ENCODE measurements at regions not wholly inside any gene's neighbourhood (a gene's known extent, or its start where the extent isn't known, plus 50 kb on each side); places are given as distances from the start of the nearest gene placed in this dataset.
"Not testable (repeated sequence)": the region's sequence is repeated elsewhere in the genome, so short reads cannot be mapped to it uniquely, and the experiment has no call there.

DNA sequence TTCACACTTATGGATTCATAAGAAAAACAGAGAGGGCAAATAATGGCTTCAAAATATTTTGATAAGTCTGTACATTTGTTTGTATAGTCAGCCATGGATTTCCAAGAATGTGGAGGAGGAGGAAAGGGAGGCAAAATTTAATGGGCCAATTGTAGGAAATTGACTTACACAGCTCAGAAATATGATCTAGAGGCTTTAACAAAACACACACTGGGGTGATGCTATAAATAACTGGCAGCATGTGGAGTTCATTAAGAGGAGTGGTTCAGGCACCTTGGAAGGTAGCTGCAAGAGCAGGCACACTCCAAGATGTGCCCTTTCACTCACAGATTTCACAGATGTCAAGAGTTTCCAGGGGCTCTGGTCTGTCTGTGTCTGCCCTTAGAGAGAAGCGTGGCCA is 193.4 kb upstream of the RASGRP1 start:
- ATAC-seq (ENCODE audit: poor library complexity), result no peak
- DNase-seq, result no peak
- intact Hi-C loops (cut with DNase I), result no loop called here

DNA sequence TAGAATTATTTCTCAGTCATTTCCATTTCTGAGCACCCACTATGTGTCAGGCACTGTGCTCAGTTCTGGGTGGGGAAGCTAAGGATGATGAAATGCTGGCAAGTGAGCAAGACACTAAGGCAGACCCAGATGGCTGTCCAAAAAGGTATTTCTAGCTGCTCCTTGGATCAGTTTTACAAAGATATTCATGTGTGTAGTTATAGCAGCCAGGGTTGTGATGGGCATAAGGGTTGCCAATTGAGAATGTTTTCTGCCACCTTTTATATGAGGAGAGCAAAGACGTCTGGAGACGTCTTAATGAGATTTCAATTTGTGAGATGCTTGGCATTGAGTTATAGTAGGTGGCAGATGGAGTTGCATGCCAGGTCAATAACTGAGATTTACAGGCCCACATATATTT is 197.1 kb upstream of the RASGRP1 start:
- intact Hi-C loops (cut with DNase I), result no loop called here
- DNase-seq (no peak), ATAC-seq (ENCODE audit: poor library complexity) (no peak)

DNA sequence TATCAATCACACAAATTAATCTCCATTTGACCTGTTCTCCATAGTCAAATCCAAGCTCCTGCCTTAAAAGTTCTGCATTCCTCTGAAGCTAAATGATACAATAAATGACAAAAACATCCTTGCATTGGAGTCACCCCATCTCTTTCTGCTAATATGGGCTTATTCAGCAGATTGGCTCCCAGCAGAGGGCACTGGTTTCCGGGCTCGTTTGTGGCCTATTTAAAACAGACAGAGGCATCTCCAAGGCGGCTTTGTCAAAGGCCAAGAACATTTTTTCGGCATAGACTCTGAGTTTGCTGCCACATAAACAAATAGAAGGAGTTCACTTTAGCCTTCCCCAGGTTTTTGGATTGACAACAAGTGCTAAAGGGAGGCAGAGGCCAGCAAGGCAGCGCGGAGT is 204.4 kb upstream of the RASGRP1 start:
- ATAC-seq (ENCODE audit: poor library complexity) (no peak), DNase-seq (no peak)
- intact Hi-C loops (cut with DNase I), result no loop called here

DNA sequence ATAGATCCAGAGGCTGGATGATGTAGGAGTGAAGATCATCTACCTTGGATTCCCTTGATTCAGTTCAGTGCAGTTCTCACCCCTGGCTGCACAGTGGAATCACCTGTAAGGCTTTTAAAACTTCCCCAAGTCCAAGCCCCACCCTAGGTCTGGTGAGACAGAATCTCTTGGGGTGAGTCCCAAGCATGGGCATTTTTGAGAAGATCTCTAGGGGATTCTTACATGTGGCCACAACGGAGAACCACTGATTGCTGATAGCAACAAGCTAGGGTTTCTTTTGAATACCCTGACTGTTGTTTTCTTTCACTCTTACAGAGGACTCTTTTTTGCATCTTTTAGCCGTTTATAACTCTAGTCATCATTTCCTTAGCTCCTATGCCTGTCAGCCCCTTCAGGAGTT is 204.9 kb upstream of the RASGRP1 start:
- DNase-seq (no peak), ATAC-seq (ENCODE audit: poor library complexity) (no peak)
- intact Hi-C loops (cut with DNase I), result no loop called here

DNA sequence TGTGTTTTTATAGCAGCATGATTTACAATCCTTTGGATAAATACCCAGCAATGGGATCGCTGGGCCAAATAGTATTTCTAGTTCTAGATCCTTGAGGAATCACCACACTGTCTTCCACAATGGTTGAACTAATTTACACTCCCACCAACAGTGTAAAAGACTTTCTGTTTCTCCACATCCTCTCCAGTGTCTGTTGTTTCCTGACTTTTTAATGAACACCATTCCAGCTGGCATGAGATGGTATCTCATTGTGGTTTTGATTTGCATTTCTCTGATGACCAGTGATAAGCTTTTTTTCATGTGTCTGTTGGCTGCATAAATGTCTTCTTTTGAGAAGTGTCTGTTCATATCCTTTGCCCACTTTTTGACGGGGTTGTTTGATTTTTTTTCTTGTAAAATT is 209.5 kb upstream of the RASGRP1 start:
- DNase-seq; ATAC-seq (ENCODE audit: poor library complexity); intact Hi-C loops (cut with DNase I): not testable (repeated sequence)

DNA sequence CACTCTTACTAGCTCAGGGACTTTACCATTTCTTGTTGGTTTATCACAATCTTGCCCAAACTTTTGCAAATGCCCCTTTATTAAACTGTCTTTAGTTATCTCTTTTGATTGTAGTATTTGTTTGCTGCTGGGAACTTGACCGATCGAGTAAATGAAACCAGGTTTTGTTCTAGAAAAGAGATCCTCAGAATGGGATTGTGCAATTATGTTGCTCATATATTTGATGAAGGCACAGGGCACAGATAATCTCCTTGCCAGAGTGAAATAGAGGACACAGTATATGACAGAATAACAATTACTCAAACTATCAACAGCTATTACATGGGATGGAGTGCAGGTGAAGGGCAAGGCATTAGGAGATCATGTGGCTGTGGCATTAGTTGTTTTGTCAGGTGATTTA is 216.6 kb upstream of the RASGRP1 start:
- intact Hi-C loops (cut with DNase I), result no loop called here
- ATAC-seq (ENCODE audit: poor library complexity) (no peak), DNase-seq (no peak)

DNA sequence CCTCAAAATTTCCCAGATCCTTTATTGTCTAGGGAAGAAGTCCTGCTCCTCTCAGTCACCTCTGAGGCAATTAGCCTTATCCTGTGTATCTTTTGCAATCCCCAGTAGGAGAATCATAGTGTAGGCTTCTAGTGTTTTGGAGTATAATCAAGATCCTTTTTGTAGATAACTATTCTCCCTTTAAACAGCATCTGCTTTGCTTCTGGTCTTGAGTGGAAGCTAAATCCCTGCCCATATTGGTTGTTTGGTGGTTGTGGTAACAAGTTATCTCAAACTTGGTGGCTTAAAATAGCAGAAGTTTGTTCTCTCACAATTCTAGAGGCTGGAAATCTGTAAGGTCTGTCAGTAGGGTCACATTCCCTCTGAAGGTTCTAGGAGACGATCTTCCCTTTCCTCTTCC is 217.5 kb upstream of the RASGRP1 start:
- intact Hi-C loops (cut with DNase I), result no loop called here
- ATAC-seq (ENCODE audit: poor library complexity) (no peak), DNase-seq (no peak)

DNA sequence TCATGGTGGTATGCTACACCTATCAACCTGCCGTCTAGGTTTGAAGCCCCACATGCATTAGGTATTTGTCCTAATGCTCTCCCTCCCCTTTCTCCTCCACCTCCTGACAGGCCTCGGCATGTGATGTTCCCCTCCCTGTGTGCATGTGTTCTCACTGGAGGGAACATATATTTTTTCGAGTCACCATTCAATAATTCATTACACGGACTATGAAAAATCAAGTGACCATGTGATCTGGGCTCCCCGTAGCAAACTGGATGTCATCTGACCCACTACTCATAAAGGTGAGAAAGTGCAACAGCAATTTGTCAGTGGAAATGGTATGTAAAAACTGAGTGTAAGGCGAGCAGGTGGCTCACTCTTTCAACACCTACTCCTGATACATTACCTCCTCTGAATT is 224.3 kb upstream of the RASGRP1 start:
- intact Hi-C loops (cut with DNase I), result no loop called here
- ATAC-seq (ENCODE audit: poor library complexity), result no peak
- no peak for DNase-seq

DNA sequence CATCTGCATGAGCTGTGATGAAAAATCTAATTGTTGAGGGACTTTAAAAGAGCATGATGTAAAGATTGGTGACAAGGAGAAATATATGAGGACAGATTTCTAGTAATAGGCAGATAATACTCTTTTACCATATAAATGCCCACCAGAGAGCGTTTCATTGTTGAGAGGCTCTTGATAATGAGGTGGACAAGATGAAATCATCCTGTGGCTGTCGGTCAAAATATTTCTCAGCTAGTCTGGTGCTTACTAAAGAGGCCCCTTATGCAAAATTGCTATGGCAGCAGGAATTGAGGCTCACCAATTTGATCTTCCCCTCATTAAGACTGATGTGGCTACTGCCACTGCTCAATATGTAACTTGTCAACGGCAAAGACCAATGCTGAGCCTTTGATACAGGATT is 225.0 kb upstream of the RASGRP1 start:
- DNase-seq (no peak), ATAC-seq (ENCODE audit: poor library complexity) (no peak)
- intact Hi-C loops (cut with DNase I), result no loop called here

DNA sequence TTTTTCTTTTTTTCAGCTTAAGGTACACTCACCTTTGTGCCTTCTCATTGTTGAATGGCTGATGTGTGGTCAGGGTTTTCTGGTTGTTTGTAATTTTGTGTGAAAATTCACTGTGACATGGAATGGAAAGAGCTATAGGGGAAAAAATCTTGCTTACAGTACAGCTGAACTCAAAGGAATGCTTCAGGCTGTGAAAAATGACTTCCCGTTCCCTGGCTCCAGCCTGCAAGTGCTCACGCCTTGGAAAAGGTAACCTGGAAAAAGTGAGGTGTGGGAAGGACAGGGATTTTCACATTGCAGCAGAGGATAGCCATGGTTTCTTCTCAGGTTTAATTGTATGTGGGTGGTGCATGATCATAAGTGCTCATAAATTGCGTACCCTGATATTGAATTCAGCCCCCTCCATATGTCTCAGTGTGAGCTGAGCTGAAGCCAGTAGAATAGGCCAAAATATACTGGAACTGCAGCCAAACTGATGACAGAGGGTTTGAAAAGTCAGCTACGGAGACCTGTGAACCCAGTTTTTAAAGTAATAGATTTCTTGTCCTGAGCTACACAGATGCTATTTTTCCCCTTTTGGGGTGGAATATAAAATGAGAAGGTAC is 228.7 kb upstream of the RASGRP1 start:
- DNase-seq, result no peak
- no peak for ATAC-seq (ENCODE audit: poor library complexity)
- intact Hi-C loops (cut with DNase I), result no loop called here

DNA sequence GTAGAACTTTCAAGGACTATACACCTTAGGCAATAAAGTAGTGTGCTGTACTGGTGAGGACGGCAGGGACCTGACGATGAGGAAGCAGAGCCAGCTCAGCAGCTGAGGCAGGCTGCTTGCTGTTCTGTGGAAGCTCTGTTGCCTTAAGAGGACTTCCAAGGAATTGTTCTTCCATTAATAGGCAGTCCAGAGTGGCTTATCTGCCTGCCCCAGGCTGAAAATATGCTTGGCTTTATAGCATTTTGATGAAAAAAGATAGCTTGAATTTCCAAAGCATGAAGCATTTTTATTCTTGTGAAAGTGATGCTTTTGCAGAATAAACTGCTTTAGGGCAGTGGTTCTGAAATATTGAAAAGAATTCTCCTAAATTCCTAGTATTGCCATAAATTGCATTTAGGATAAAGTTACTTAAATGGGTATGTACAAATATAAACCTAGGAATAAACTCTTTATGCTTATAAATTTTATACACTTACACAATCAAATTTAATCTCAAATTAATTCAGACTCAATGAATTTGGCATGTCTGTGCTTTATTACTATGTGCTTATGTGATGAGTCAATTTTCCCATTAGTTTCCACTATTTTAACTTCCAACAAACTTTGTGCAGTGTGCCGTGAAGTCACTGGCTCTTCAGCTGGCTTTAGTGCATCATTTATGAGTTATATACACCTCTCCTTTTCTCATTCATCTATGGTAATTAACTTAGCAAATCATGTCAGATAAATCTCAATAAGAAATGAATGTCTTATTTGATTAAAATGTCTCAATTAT is 231.0 kb upstream of the RASGRP1 start:
- intact Hi-C loops (cut with DNase I), result no loop called here
- DNase-seq (no peak), ATAC-seq (ENCODE audit: poor library complexity) (no peak)

DNA sequence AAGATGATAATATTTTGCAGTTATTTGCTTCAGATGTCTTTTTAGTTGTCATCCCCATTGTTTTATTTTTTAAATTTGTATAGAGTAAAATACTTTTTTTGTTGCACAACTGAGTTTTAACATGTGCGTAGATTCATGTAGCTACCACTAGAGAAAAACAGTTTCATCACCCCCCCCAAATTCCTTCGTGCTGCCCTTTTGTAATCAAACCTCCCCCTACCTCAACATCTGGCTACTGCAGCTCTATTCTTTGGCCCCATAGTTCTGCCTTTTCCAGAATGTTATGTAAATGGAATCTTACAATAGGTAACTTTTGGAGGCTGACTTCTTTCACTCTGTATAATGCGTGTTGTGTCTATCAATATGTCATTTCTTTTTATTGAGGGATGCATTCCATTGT is 232.0 kb upstream of the RASGRP1 start:
- ATAC-seq (ENCODE audit: poor library complexity) (no peak), DNase-seq (no peak)
- intact Hi-C loops (cut with DNase I), result no loop called here

DNA sequence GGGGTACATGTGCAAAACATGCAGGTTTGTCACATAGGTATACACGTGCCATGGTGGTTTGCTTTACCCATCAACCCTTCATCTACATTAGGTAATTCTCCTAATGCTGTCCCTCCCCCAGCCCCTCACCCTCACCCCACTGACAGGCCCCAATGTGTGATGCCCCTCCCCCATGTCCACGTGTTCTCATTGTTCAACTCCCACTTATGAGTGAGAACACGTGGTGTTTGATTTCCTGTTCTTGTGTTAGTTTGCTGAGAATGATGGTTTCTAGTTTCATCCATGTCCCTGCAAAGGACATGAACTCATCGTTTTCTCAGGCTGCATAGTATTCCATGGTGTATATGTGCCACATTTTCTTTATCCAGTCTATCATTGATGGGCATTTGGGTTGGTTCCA is 232.9 kb upstream of the RASGRP1 start:
- intact Hi-C loops (cut with DNase I); ATAC-seq (ENCODE audit: poor library complexity); DNase-seq: not testable (repeated sequence)

DNA sequence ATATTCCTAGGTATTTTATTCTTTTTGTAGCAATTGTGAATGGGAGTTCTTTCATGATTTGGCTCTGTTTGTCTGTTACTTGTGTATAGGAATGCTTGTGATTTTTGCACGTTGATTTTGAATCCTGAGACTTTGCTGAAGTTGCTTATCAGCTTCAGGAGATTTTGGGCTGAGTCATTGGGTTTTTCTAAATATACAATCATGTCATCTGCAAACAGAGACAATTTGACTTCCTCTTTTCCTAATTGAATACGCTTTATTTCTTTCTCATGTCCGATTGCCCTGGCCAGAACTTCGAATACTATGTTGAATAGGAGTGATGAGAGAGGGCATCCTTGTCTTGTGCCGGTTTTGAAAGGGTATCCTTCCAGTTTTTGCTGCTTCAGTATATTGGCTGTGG is 234.6 kb upstream of the RASGRP1 start:
- intact Hi-C loops (cut with DNase I); ATAC-seq (ENCODE audit: poor library complexity); DNase-seq: not testable (repeated sequence)

DNA sequence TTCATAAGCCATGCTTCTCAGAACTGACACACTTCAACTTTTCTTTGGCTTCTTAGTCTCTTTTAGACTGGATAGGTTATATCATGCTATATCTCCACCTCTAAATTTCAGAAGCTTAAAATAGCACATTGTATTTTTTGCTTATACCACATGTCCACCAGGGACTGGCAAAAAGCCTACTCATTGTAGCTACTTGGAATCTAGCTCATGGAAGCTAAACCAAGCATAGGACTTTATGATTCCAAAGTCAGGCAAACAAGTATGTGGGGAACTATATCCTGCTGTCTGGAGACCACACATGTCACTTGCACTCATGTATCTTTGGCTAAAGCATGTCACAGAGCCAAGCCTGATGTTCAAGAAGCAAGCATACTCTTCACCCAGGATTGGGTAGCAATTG is 245.0 kb upstream of the RASGRP1 start:
- ATAC-seq (ENCODE audit: poor library complexity) (no peak), DNase-seq (no peak)
- intact Hi-C loops (cut with DNase I), result loop anchor here (10.0 kb wide), 2 partner anchors 185 to 775 kb away; partner anchors contain the start of gene THBS1

DNA sequence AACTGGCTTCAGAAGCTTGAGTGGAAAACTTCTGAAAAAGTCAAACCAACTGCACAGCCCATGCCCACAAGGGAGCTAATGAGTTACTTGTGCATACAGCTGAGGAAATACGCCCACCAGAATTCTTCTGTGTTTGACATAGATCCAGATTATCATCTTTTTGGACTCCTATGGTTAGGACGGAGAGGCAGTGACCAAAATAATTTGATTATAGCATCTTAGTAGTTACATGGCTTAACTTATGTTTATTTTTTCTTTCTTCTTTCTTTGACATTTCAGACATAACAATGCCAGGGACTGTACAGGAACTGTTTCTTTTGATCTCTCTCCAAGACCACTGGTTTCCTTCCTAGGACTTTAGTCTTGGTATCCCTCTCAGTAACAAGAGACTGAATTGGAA is 246.1 kb upstream of the RASGRP1 start:
- ATAC-seq (ENCODE audit: poor library complexity), result no peak
- intact Hi-C loops (cut with DNase I), result loop anchor here (10.0 kb wide), 2 partner anchors 184 to 774 kb away; partner anchors contain the start of gene THBS1

DNA sequence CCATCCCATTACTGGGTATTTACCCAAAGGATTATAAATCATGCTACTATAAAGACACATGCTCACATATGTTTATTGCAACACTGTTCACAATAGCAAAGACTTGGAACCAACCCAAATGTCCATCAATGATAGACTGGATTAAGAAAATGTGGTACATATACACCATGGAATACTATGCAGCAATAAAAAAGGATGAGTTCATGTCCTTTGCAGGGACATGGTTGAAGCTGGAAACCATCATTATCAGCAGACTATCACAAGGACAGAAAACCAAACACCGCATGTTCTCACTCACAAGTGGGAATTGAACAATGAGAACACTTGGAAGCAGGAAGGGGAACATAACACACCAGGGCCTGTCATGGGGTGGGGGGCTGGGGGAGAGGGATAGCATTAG is 249.6 kb upstream of the RASGRP1 start:
- intact Hi-C loops (cut with DNase I), result loop anchor here (10.0 kb wide), 2 partner anchors 181 to 771 kb away; partner anchors contain the start of gene THBS1
- not testable (repeated sequence) for DNase-seq; ATAC-seq (ENCODE audit: poor library complexity)

More for the DNA sequence above, 246.1 kb upstream of the RASGRP1 start:
- no peak for DNase-seq

DNA sequence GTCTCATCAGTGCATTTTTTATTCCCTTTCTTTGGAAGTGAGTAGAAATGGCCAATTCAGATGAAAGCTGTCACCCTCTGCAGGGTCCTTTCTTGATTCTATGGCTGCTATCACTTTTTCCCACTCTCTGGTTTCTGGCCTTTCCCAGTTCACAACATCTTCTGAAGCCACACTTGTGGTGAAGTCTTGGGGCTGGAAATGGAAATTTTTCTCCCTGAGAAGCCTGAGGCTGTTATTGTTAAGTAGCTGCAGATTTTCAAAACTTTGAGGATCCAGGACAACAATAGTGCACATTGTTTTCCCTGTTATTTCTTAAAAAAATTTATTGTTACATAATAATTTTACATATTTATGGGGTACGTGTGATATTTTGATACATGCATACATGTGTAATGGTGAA is 250.3 kb upstream of the RASGRP1 start:
- ATAC-seq (ENCODE audit: poor library complexity) (no peak), DNase-seq (no peak)
- intact Hi-C loops (cut with DNase I), result loop anchor here (10.0 kb wide), 2 partner anchors 180 to 770 kb away; partner anchors contain the start of gene THBS1

DNA sequence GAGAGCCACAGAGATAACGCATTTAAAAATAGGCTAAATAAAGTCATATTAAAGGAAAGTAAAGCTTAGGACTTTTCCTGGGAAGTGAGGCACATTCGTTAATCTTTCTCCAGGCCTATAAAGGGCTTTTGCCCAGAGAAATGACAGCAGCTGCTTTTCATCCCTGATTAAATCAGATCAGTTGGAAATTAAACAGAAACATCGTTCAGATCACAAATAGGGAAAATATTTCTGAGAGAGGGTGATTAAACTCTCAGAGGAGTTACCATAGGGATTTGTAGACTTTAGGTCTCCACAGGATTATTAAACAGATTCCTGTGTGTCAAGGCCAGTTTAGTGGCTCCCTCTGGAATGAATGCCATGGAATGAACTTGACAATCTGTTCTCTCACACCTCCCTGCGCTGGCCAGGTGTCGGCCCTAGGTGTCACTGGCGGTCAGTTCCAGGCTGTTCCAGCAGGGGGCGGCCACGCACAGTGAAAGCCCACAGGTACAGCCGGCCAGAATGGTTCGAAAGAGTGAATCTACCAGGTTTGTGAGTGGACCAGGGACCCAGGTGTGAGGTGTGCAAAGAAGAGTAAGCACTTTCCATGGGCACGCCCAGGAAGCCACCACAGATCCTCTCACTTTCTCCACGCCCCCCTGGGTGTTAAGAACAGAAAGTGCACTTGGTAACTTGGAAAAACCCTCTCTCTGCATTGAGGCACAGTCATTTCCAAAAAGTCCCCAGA is 253.0 kb upstream of the RASGRP1 start:
- intact Hi-C loops (cut with DNase I), result loop anchor here (10.0 kb wide), 2 partner anchors 177 to 767 kb away; partner anchors contain the start of gene THBS1
- ATAC-seq (ENCODE audit: poor library complexity) (peak; percentile 97), DNase-seq (peak; percentile 89)

Data from Right ventricle myocardium superior (tissue), 1 donor.